ENCODE measurements at regions not wholly inside any gene's neighbourhood (a gene's known extent, or its start where the extent isn't known, plus 50 kb on each side); places are given as distances from the start of the nearest gene placed in this dataset.

DNA sequence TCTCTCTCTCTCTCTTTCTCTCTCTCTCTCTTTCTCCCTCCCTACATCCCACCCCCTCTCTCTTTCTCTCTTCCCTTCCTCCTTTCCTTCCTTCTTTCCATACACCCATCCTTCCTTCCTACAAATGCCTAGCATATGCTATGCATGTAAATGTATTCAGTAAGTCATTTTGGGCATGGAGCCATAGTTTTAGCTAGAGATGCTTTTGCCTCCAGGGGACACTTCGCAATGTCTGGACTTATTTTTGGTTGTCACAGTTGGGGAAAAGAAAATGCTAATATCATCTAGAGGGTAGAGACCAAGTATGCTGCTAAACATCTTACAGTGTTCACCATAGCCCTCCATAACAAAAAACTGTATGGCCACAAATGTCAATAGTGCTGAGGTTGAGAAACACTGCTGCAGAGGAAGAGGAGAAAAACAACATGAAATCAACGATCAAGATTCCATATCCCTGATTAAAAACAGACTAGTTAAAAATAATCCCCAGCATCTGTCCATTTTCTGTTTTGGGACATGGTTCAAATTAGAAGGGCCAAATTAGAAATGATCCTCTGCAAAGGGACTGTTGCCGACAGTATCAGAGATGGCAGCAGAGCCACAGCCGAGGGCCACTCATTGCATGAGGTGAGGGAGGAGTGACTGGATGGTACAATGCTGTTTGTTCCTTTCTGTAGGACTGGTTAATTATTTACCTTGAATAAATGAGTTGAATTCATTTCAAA lies 152.7 kb downstream of the SH3BGRL2 start:
- TF ChIP-seq, protein P1, sequence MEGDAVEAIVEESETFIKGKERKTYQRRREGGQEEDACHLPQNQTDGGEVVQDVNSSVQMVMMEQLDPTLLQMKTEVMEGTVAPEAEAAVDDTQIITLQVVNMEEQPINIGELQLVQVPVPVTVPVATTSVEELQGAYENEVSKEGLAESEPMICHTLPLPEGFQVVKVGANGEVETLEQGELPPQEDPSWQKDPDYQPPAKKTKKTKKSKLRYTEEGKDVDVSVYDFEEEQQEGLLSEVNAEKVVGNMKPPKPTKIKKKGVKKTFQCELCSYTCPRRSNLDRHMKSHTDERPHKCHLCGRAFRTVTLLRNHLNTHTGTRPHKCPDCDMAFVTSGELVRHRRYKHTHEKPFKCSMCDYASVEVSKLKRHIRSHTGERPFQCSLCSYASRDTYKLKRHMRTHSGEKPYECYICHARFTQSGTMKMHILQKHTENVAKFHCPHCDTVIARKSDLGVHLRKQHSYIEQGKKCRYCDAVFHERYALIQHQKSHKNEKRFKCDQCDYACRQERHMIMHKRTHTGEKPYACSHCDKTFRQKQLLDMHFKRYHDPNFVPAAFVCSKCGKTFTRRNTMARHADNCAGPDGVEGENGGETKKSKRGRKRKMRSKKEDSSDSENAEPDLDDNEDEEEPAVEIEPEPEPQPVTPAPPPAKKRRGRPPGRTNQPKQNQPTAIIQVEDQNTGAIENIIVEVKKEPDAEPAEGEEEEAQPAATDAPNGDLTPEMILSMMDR (IDR thresholded peaks at IDR 0.05): no peak
- TF ChIP-seq POLR2A (IDR thresholded peaks at IDR 0.05): no peak

Data from stomach (tissue), 4 donors.